ENCODE measurements at regions not wholly inside any gene's neighbourhood (a gene's known extent, or its start where the extent isn't known, plus 50 kb on each side); places are given as distances from the start of the nearest gene placed in this dataset.

GRCh38 chr4:41365681-41366080 lies 109.0 kb downstream of the UCHL1 start:
- Histone ChIP-seq H3K4me1 (ENCODE audit: insufficient read depth, low read length, poor library complexity, severe bottlenecking) (no peaks in the 10 kb centered on the region), H3K79me2 (ENCODE audit: insufficient read depth, low read depth, low read length) (no peaks in the 10 kb centered on the region), H2AFZ (ENCODE audit: low read length) (no peak overlapping the region), H3K4me2 (ENCODE audit: low read length) (no peak overlapping the region), H3K9me2 (ENCODE audit: insufficient read depth, low read length) (no peaks in the 10 kb centered on the region), H3K4me3 (ENCODE audit: low read depth, low read length, poor library complexity, severe bottlenecking) (no peak overlapping the region), H3K36me3 (ENCODE audit: insufficient read depth, low read length) (no peaks in the 10 kb centered on the region), H3K9me3 (ENCODE audit: low read length) (no peaks in the 10 kb centered on the region), H4K20me1 (ENCODE audit: insufficient read depth, low read length) (no peaks in the 10 kb centered on the region), H3K27ac (ENCODE audit: low read depth, low read length, poor library complexity, severe bottlenecking) (no peak overlapping the region)
- TF ChIP-seq CTCF (conservative IDR thresholded peaks at IDR 0.05; ENCODE audit: low read length): no peak
- no peak for TF ChIP-seq EZH2phosphoT487 (IDR thresholded peaks at IDR 0.05; ENCODE audit: borderline replicate concordance, low read depth, low read length)
- ChIA-PET POLR2A (no interaction called here), CTCF (ENCODE audit: unreplicated experiment) (no interaction called here)
- intact Hi-C loops (cut with micrococcal nuclease; ENCODE audit: unreplicated experiment): no loop called here
- BruUV-seq (replicated peaks): no TSS peak
- DNase-seq (ENCODE audit: low spot score): no peak

- no peaks in the 10 kb centered on the region for H3K4me1 ChIP-seq (ENCODE audit: insufficient read depth, low read length, poor library complexity, severe bottlenecking)
- H3K79me2 ChIP-seq (ENCODE audit: insufficient read depth, low read depth, low read length): no peaks in the 10 kb centered on the region
- no peak overlapping the region for H3K27ac ChIP-seq (ENCODE audit: low read depth, low read length, poor library complexity, severe bottlenecking)
- no peak for DNase-seq (ENCODE audit: low spot score)
- no TSS peak for BruUV-seq (replicated peaks)
- no peaks in the 10 kb centered on the region for H4K20me1 ChIP-seq (ENCODE audit: insufficient read depth, low read length)
- ChIA-PET CTCF (ENCODE audit: unreplicated experiment) (no interaction called here), POLR2A (no interaction called here)
- intact Hi-C loops (cut with micrococcal nuclease; ENCODE audit: unreplicated experiment): no loop called here
- H3K36me3 ChIP-seq (ENCODE audit: insufficient read depth, low read length): no peaks in the 10 kb centered on the region
- H3K4me2 ChIP-seq (ENCODE audit: low read length): no peak overlapping the region
- no peak overlapping the region for H2AFZ ChIP-seq (ENCODE audit: low read length)
- H3K9me2 ChIP-seq (ENCODE audit: insufficient read depth, low read length): no peaks in the 10 kb centered on the region
- H3K9me3 ChIP-seq (ENCODE audit: low read length): no peaks in the 10 kb centered on the region
- H3K4me3 ChIP-seq (ENCODE audit: low read depth, low read length, poor library complexity, severe bottlenecking): no peak overlapping the region
- TF ChIP-seq CTCF (conservative IDR thresholded peaks at IDR 0.05; ENCODE audit: low read length): no peak
Measured at GRCh38 chr4:41366911-41367517, 110.3 kb downstream of the UCHL1 start.

GRCh38 chr4:41369680-41370079 lies 113.0 kb downstream of the UCHL1 start:
- BruUV-seq (replicated peaks): no TSS peak
- Histone ChIP-seq H3K4me3 (ENCODE audit: low read depth, low read length, poor library complexity, severe bottlenecking) (no peak overlapping the region), H3K9me3 (ENCODE audit: low read length) (no peaks in the 10 kb centered on the region), H2AFZ (ENCODE audit: low read length) (no peak overlapping the region), H3K79me2 (ENCODE audit: insufficient read depth, low read depth, low read length) (no peaks in the 10 kb centered on the region), H3K27ac (ENCODE audit: low read depth, low read length, poor library complexity, severe bottlenecking) (no peak overlapping the region), H4K20me1 (ENCODE audit: insufficient read depth, low read length) (no peaks in the 10 kb centered on the region), H3K4me2 (ENCODE audit: low read length) (no peak overlapping the region), H3K36me3 (ENCODE audit: insufficient read depth, low read length) (no peaks in the 10 kb centered on the region), H3K4me1 (ENCODE audit: insufficient read depth, low read length, poor library complexity, severe bottlenecking) (no peaks in the 10 kb centered on the region), H3K9me2 (ENCODE audit: insufficient read depth, low read length) (no peaks in the 10 kb centered on the region)
- no peak for DNase-seq (ENCODE audit: low spot score)
- ChIA-PET POLR2A (interaction anchor here (0.6 kb wide), 1 partner anchor 378 kb away, joined by 5 read pairs; no protein-coding TSS in a partner anchor), CTCF (ENCODE audit: unreplicated experiment) (no interaction called here)
- no peak for TF ChIP-seq EZH2phosphoT487 (IDR thresholded peaks at IDR 0.05; ENCODE audit: borderline replicate concordance, low read depth, low read length)
- TF ChIP-seq CTCF (conservative IDR thresholded peaks at IDR 0.05; ENCODE audit: low read length): no peak
- intact Hi-C loops (cut with micrococcal nuclease; ENCODE audit: unreplicated experiment): no loop called here

Data from OCI-LY7 (cell line).